Spleen (tissue), 11 donors: ENCODE measurements at regions not wholly inside any gene's neighbourhood (a gene's known extent, or its start where the extent isn't known, plus 50 kb on each side); places are given as distances from the start of the nearest gene placed in this dataset.

Source experiments
- DNase-seq: peaks from one replicate; pipeline ENCODE4 v3.0.0-alpha.2; 2020
- H3K27ac ChIP-seq, 8 donors: fragments of 200-600 bp; sonication (generic) in 7 of 8; 1 replicate in 4 of 8; 2 replicates in 4 of 8; pipeline versions ENCODE4 v1.5.0 to v1.8.0; 2016 to 2021; ENCODE audit warnings: inconsistent platforms in 4 of 8, mild to moderate bottlenecking in 4 of 8, moderate library complexity in 1 of 8
- H3K27me3 ChIP-seq, 7 donors: fragments of 200-600 bp; sonication (generic) in 6 of 7; replicated peaks in 1 of 7; 1 replicate in 4 of 7; 2 replicates in 3 of 7; pipeline versions ENCODE4 v1.5.0 to v1.8.0; 2016 to 2021; ENCODE audit warnings: inconsistent platforms in 3 of 7, mild to moderate bottlenecking in 1 of 7
- H3K36me3 ChIP-seq, 6 donors: fragments of 200-600 bp; sonication (generic) in 5 of 6; 1 replicate in 4 of 6; 2 replicates in 2 of 6; pipeline versions ENCODE4 v1.5.0 to v1.8.0; 2016 to 2021; ENCODE audit warnings: inconsistent platforms in 2 of 6
- H3K4me1 ChIP-seq, 6 donors: fragments of 200-600 bp; sonication (generic) in 5 of 6; 1 replicate in 3 of 6; 2 replicates in 3 of 6; pipeline versions ENCODE4 v1.5.0 to v1.8.0; 2016 to 2021; ENCODE audit warnings: inconsistent platforms in 3 of 6
- H3K4me3 ChIP-seq, 8 donors: fragments of 200-600 bp; sonication (generic) in 7 of 8; 1 replicate in 4 of 8; 2 replicates in 4 of 8; pipeline versions ENCODE4 v1.5.0 to v1.8.0; 2016 to 2021; ENCODE audit warnings: inconsistent platforms in 4 of 8, mild to moderate bottlenecking in 4 of 8, moderate library complexity in 2 of 8
- H3K9me3 ChIP-seq, 8 donors: fragments of 200-600 bp; sonication (generic) in 7 of 8; 1 replicate in 4 of 8; 2 replicates in 4 of 8; pipeline versions ENCODE4 v1.5.0 to v1.8.0; 2016 to 2021; ENCODE audit warnings: inconsistent platforms in 4 of 8
- CTCF ChIP-seq, 11 experiments: fragments of 200-600 bp in 7 of 11; fragments of 450-650 bp in 4 of 11; sonication (generic) in 4 of 11; IDR thresholded peaks in 8 of 11; conservative IDR thresholded peaks in 3 of 11; 1 replicate in 7 of 11; 2 replicates in 4 of 11; pipeline versions ENCODE4 v1.4.0 to v1.8.0; 2016 to 2021; ENCODE audit warnings: antibody characterized with exemption in 11 of 11, inconsistent platforms in 4 of 11, mild to moderate bottlenecking in 1 of 11
- POLR2A ChIP-seq, 3 donors: fragments of 450-650 bp; IDR thresholded peaks; one replicate each; pipeline ENCODE4 v1.5.1; 2017; ENCODE audit warnings: antibody characterized with exemption in 3 of 3, mild to moderate bottlenecking in 1 of 3
- POLR2AphosphoS5 ChIP-seq, 3 donors: sonication (generic); formaldehyde crosslinking; IDR thresholded peaks; one replicate each; pipeline ENCODE4 v1.5.1; 2017; ENCODE audit warnings: antibody characterized with exemption in 3 of 3
- WGBS, 5 donors: extraction: QIAGEN DNeasy Blood & Tissue Kit in 3 of 5; methylation state at CpG; one replicate each; pipeline versions ENCODE4 v1.1.5 to v1.1.7; 2013 to 2018; 5-methylcytosine and 5-hydroxymethylcytosine counted together
- intact Hi-C: fragments of 100-400 bp; cut with DNase I; formaldehyde crosslinking; loops from one replicate; pipeline ENCODE4 v1.15.0; 2023; ENCODE audit warnings: low total_unique reads
- donor health status: healthy with polysubstance abuse.
- donor health status: DM: no; HTN: no; CAD: no; lungs with moderate emphysema.
- donor health status: DM: no; HTN: no; CAD: no.
- donor health status: Bipolar disorder and iron deficiency.
- donor health status: healthy.
- donor health status: DM: no; HTN: no; CAD: no.
- donor health status: DM: yes; HTN: yes; CAD: no.

GRCh38 chr18:67266246-67267237, 250.0 kb downstream of the DSEL start:
- TF ChIP-seq CTCF (IDR thresholded peaks at IDR 0.05 in 8 of 11, conservative IDR thresholded peaks at IDR 0.05 in 3 of 11): no peak
- TF ChIP-seq POLR2AphosphoS5 (IDR thresholded peaks at IDR 0.05): no peak
- TF ChIP-seq POLR2A (IDR thresholded peaks at IDR 0.05): no peak
- Histone ChIP-seq H3K36me3 (no peaks in the 10 kb centered on the region), H3K4me3 (no peak overlapping the region), H3K27me3 (no peaks in the 10 kb centered on the region), H3K27ac (no peak overlapping the region), H3K9me3 (no peaks in the 10 kb centered on the region), H3K4me1 (peaks cover 0 to 12% (median 3%) of the 10 kb centered on the region in 6 donors)
- intact Hi-C loops: no loop called here
- DNase-seq: no peak
- WGBS, 5 donors: 31 to 43% (median 37%) methylated on average over 5 of the region's 5 CpGs

GRCh38 chr18:67265464-67266245, 250.9 kb downstream of the DSEL start:
- H3K27ac ChIP-seq: no peak overlapping the region
- peaks cover 0 to 12% (median 3%) of the 10 kb centered on the region in 6 donors for H3K4me1 ChIP-seq
- 24 to 31% (median 27%) methylated on average over 5 of the region's 5 CpGs for WGBS, 5 donors
- intact Hi-C loops: no loop called here
- H3K9me3 ChIP-seq: no peaks in the 10 kb centered on the region
- no peak overlapping the region for H3K4me3 ChIP-seq
- H3K36me3 ChIP-seq: no peaks in the 10 kb centered on the region
- no peak for TF ChIP-seq POLR2AphosphoS5 (IDR thresholded peaks at IDR 0.05)
- TF ChIP-seq POLR2A (IDR thresholded peaks at IDR 0.05): no peak
- no peak for TF ChIP-seq CTCF (IDR thresholded peaks at IDR 0.05 in 8 of 11, conservative IDR thresholded peaks at IDR 0.05 in 3 of 11)
- H3K27me3 ChIP-seq: no peaks in the 10 kb centered on the region
- DNase-seq: no peak

GRCh38 chr18:67261931-67262552, 254.5 kb downstream of the DSEL start:
- Histone ChIP-seq H3K9me3 (no peaks in the 10 kb centered on the region), H3K4me1 (peaks cover 0 to 12% (median 3%) of the 10 kb centered on the region in 6 donors), H3K4me3 (no peak overlapping the region), H3K27ac (no peak overlapping the region), H3K27me3 (no peaks in the 10 kb centered on the region), H3K36me3 (no peaks in the 10 kb centered on the region)
- intact Hi-C loops: no loop called here
- 77 to 84% (median 82%) methylated on average over 3 of the region's 3 CpGs for WGBS, 5 donors
- TF ChIP-seq POLR2A (IDR thresholded peaks at IDR 0.05) (no peak), POLR2AphosphoS5 (IDR thresholded peaks at IDR 0.05) (no peak)
- DNase-seq: no peak

GRCh38 chr18:67260841-67261240, 255.7 kb downstream of the DSEL start:
- Histone ChIP-seq H3K4me3 (no peak overlapping the region), H3K4me1 (peaks cover 0 to 8% (median 0%) of the 10 kb centered on the region in 6 donors), H3K27ac (no peak overlapping the region), H3K27me3 (no peaks in the 10 kb centered on the region), H3K9me3 (no peaks in the 10 kb centered on the region), H3K36me3 (no peaks in the 10 kb centered on the region)
- intact Hi-C loops: no loop called here
- DNase-seq: no peak
- 72 to 84% (median 77%) methylated on average over 5 of the region's 5 CpGs for WGBS, 5 donors
- TF ChIP-seq POLR2AphosphoS5 (IDR thresholded peaks at IDR 0.05) (no peak), POLR2A (IDR thresholded peaks at IDR 0.05) (no peak), CTCF (IDR thresholded peaks at IDR 0.05 in 8 of 11, conservative IDR thresholded peaks at IDR 0.05 in 3 of 11) (no peak)
